Naive thymus-derived CD4-positive, alpha-beta T cell (primary cell): ENCODE measurements at regions not wholly inside any gene's neighbourhood (a gene's known extent, or its start where the extent isn't known, plus 50 kb on each side); places are given as distances from the start of the nearest gene placed in this dataset.
"Not testable (repeated sequence)": the region's sequence is repeated elsewhere in the genome, so short reads cannot be mapped to it uniquely, and the experiment has no call there.

Source experiments
- ATAC-seq: fragments of 150-1000 bp; cut with Tn5 transposase; 2 replicates; pipeline ENCODE4 v1.10.0; 2021; ENCODE audit warnings: mild to moderate bottlenecking, moderate library complexity
- CTCF ChIA-PET: fragments of 350-600 bp; sonication (Branson Sonifier 250); formaldehyde crosslinking; loops from one replicate; lab custom pipeline; 2021; ENCODE audit warnings: antibody characterized with exemption; lab: Charles Lee
- POLR2A ChIA-PET: fragments of 350-600 bp; sonication (Branson Sonifier 250); formaldehyde crosslinking; loops from one replicate; lab custom pipeline; 2021; ENCODE audit warnings: antibody characterized with exemption, inconsistent platforms; lab: Charles Lee
- DNase-seq, 9 donors: peaks; one replicate each; pipeline versions ENCODE4 v3.0.0 to v3.0.0-alpha.2; 2020 to 2022; ENCODE audit warnings: mixed read lengths in 1 of 9
- H3K27ac ChIP-seq: one replicate; pipeline ENCODE4 v1.7.0; 2013; ENCODE audit warnings: mild to moderate bottlenecking, low read depth, low read length, moderate library complexity
- H3K27me3 ChIP-seq, 2 donors: one replicate each; pipeline ENCODE4 v1.7.0; 2013; ENCODE audit warnings: low read length in 2 of 2, mild to moderate bottlenecking in 2 of 2, moderate library complexity in 2 of 2; ENCODE audit not compliant: control insufficient read depth in 2 of 2, insufficient read depth in 2 of 2
- H3K36me3 ChIP-seq, 3 experiments: 1 replicate in 2 of 3; 2 replicates in 1 of 3; pipeline ENCODE4 v1.7.0; 2013; ENCODE audit warnings: low read length in 3 of 3, mild to moderate bottlenecking in 3 of 3, moderate library complexity in 1 of 3; ENCODE audit not compliant: insufficient read depth in 3 of 3, control insufficient read depth in 2 of 3
- H3K4me1 ChIP-seq, 2 donors: one replicate each; pipeline ENCODE4 v1.7.0; 2013; ENCODE audit warnings: low read length in 2 of 2, mild to moderate bottlenecking in 2 of 2, moderate library complexity in 1 of 2; ENCODE audit not compliant: control insufficient read depth in 2 of 2, insufficient read depth in 2 of 2
- H3K4me3 ChIP-seq: 2 replicates; pipeline ENCODE4 v1.7.0; 2013; ENCODE audit warnings: mild to moderate bottlenecking, low read length
- H3K9me3 ChIP-seq, 3 experiments: 1 replicate in 2 of 3; 2 replicates in 1 of 3; pipeline ENCODE4 v1.7.0; 2013; ENCODE audit warnings: low read length in 3 of 3; ENCODE audit not compliant: control insufficient read depth in 2 of 3
- H3K27ac Mint-ChIP-seq, 9 donors: one replicate each; pipeline ENCODE4 v1.8.0; 2020 to 2022; ENCODE audit warnings: mixed read lengths in 9 of 9, mild to moderate bottlenecking in 8 of 9, moderate library complexity in 5 of 9, inconsistent platforms in 2 of 9
- H3K27me3 Mint-ChIP-seq, 5 donors: one replicate each; pipeline ENCODE4 v1.8.0; 2021 to 2022; ENCODE audit warnings: mixed read lengths in 5 of 5, mild to moderate bottlenecking in 1 of 5
- H3K36me3 Mint-ChIP-seq, 5 donors: one replicate each; pipeline ENCODE4 v1.8.0; 2020 to 2022; ENCODE audit warnings: mixed read lengths in 5 of 5, mild to moderate bottlenecking in 3 of 5, inconsistent platforms in 1 of 5
- H3K4me1 Mint-ChIP-seq, 7 donors: one replicate each; pipeline ENCODE4 v1.8.0; 2020 to 2022; ENCODE audit warnings: mixed read lengths in 7 of 7, mild to moderate bottlenecking in 3 of 7, inconsistent platforms in 1 of 7
- H3K4me3 Mint-ChIP-seq, 10 donors: one replicate each; pipeline ENCODE4 v1.8.0; 2020 to 2022; ENCODE audit warnings: mild to moderate bottlenecking in 10 of 10, mixed read lengths in 10 of 10, moderate library complexity in 6 of 10, inconsistent platforms in 2 of 10
- H3K9me3 Mint-ChIP-seq, 11 donors: one replicate each; pipeline ENCODE4 v1.8.0; 2020 to 2022; ENCODE audit warnings: mixed read lengths in 11 of 11, mild to moderate bottlenecking in 4 of 11, inconsistent platforms in 1 of 11, moderate library complexity in 1 of 11
- intact Hi-C, 2 donors: fragments of 100-400 bp; cut with micrococcal nuclease; formaldehyde crosslinking; loops; one replicate each; pipeline ENCODE4 v1.15.1; 2023

DNA sequence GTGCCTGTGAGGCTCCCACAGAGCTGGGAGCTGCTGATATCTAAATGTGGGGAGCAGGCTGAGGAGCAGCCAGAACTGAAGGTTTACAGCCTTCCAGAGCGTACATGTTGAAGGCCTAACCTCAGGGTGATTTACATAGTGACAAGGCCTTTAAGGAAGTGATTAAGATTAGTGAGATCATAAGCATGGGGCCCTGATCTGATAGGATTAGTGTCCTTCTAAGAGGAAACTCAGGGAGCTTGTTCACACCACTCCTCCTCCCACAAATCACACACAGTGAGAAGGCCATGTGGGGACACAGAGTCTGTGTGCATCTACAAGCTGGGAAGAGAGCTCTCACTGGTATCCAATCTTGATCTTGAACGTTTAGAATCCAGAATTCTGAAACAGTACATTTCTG lies 92.3 kb upstream of the NBPF6 start:
- Mint-ChIP-seq H3K4me3 (no peak overlapping the region), H3K27me3 (peaks cover 9 to 35% (median 30%) of the 10 kb centered on the region in 5 donors), H3K36me3 (no peaks in the 10 kb centered on the region), H3K9me3 (peaks cover 0 to 38% (median 7%) of the 10 kb centered on the region in 11 donors), H3K27ac (no peak overlapping the region), H3K4me1 (no peaks in the 10 kb centered on the region)
- Histone ChIP-seq H3K4me1 (no peaks in the 10 kb centered on the region), H3K36me3 (no peaks in the 10 kb centered on the region), H3K4me3 (no peak overlapping the region), H3K9me3 (no peaks in the 10 kb centered on the region), H3K27me3 (no peaks in the 10 kb centered on the region), H3K27ac (no peak overlapping the region)
- intact Hi-C loops, result no loop called here
- ATAC-seq, result no peak
- ChIA-PET CTCF (no interaction called here), POLR2A (no interaction called here)
- DNase-seq, result no peak

DNA sequence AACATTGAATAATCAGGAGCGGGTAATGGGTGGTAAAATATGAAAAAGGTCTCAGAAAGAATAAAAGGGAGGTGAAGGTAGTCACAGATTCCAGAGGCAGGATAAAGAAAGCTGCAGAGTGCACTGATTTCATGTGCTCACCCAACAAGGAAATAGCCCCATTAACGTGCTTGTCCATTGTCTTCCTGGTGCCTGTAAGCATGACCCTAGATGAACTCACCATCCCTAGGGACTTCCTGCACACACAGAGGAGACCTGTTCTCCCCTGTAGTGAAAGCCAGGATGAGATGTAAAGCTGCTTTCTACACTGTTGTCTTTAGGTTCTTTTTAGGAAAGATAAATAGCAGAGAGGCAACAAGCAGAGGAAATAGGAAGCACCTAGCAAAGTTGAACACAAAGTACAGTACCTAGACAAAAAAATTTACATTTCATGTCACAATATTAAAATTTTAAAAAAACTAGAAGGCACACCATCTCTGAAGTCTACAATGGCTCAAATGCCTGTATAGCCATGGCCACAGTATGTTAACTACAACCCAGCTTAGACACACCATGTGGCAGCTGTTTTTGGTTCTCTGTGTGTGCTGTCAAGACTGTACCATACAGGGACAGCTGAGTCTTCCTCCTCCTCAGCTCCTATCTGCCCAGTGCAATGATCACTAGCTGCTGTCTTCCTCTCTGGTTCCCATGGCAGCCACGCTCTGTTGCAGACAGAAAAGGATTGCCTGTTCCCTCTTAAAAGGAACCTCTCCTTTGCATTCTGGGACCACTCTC lies 69.9 kb upstream of the NBPF6 start:
- H3K27me3 ChIP-seq, H3K27ac ChIP-seq, intact Hi-C loops, H3K4me1 ChIP-seq, H3K4me3 Mint-ChIP-seq, CTCF ChIA-PET, H3K27me3 Mint-ChIP-seq, H3K4me1 Mint-ChIP-seq, H3K9me3 Mint-ChIP-seq, H3K36me3 Mint-ChIP-seq, H3K27ac Mint-ChIP-seq, H3K36me3 ChIP-seq, DNase-seq, POLR2A ChIA-PET, H3K9me3 ChIP-seq, ATAC-seq, H3K4me3 ChIP-seq: not testable (repeated sequence)
